BJ (cell line): ENCODE measurements at regions not wholly inside any gene's neighbourhood (a gene's known extent, or its start where the extent isn't known, plus 50 kb on each side); places are given as distances from the start of the nearest gene placed in this dataset.

Experiments used
- CTCF ChIA-PET: fragments of 350-600 bp; formaldehyde crosslinking; extraction: SDS; loops from one replicate; lab custom pipeline; 2021; ENCODE audit warnings: antibody characterized with exemption, inconsistent platforms; lab: Yijun Ruan, JAX
- POLR2A ChIA-PET: fragments of 300-600 bp; sonication (Branson Sonifier 250); formaldehyde crosslinking; extraction: SDS; loops from one replicate; lab custom pipeline; 2021; ENCODE audit warnings: antibody characterized with exemption; lab: Charles Lee
- DNase-seq: peaks from one replicate; pipeline ENCODE4 v3.0.0-alpha.2; 2011; ENCODE audit warnings: low read depth
- H3K27me3 ChIP-seq: 2 replicates; pipeline ENCODE4 v1.6.0; 2011; ENCODE audit warnings: low read length; ENCODE audit not compliant: control insufficient read depth, insufficient read depth
- H3K36me3 ChIP-seq: 2 replicates; pipeline ENCODE4 v1.5.1; 2011; ENCODE audit warnings: low read length; ENCODE audit not compliant: control insufficient read depth, insufficient read depth
- H3K4me3 ChIP-seq: 2 replicates; pipeline ENCODE4 v1.5.1; 2011; ENCODE audit warnings: low read depth, mild to moderate bottlenecking, control low read depth, low read length
- CTCF ChIP-seq: IDR thresholded peaks from 2 replicates; pipeline ENCODE4 v1.5.1; 2011; ENCODE audit warnings: low read depth, mild to moderate bottlenecking, control low read depth, inconsistent platforms, low read length, moderate library complexity; ENCODE audit not compliant: insufficient read depth

- POLR2A ChIA-PET, result no interaction called here
- no peak for TF ChIP-seq CTCF
- CTCF ChIA-PET, result no interaction called here
Observed at GRCh38 chr15:96390986-96391385, 60.5 kb downstream of the NR2F2 start.

GRCh38 chr15:96392380-96393208, 62.1 kb downstream of the NR2F2 start:
- TF ChIP-seq CTCF, result no peak
- Histone ChIP-seq H3K4me3 (no peak overlapping the region), H3K27me3 (no peaks in the 10 kb centered on the region), H3K36me3 (no peaks in the 10 kb centered on the region)
- DNase-seq, result no peak
- ChIA-PET CTCF (interaction anchor here (0.6 to 0.7 kb wide), 2 partner anchors 168 to 345 kb away, joined by 3 read pairs; no protein-coding TSS in a partner anchor), POLR2A (no interaction called here)

More at GRCh38 chr15:96390986-96391385, 60.5 kb downstream of the NR2F2 start:
- no peak overlapping the region for H3K4me3 ChIP-seq
- DNase-seq, result no peak
- no peaks in the 10 kb centered on the region for H3K36me3 ChIP-seq
- H3K27me3 ChIP-seq, result no peaks in the 10 kb centered on the region

GRCh38 chr15:96393209-96393513, 62.7 kb downstream of the NR2F2 start:
- no peak for DNase-seq
- Histone ChIP-seq H3K36me3 (no peaks in the 10 kb centered on the region), H3K4me3 (no peak overlapping the region), H3K27me3 (no peaks in the 10 kb centered on the region)
- ChIA-PET POLR2A (no interaction called here), CTCF (interaction anchor here (0.6 to 0.7 kb wide), 2 partner anchors 167 to 345 kb away, joined by 3 read pairs; no protein-coding TSS in a partner anchor)
- no peak for TF ChIP-seq CTCF

- H3K36me3 ChIP-seq, result no peaks in the 10 kb centered on the region
- TF ChIP-seq CTCF, result no peak
- no peak overlapping the region for H3K4me3 ChIP-seq
- POLR2A ChIA-PET, result interaction anchor here (0.6 kb wide), 1 partner anchor 28 kb away, joined by 3 read pairs; no protein-coding TSS in a partner anchor
- no peaks in the 10 kb centered on the region for H3K27me3 ChIP-seq
- no peak for DNase-seq
- CTCF ChIA-PET, result no interaction called here
Observed at GRCh38 chr15:96395687-96396086, 65.2 kb downstream of the NR2F2 start.

GRCh38 chr15:96398776-96399175, 68.3 kb downstream of the NR2F2 start:
- no peak for TF ChIP-seq CTCF
- ChIA-PET POLR2A (no interaction called here), CTCF (interaction anchor here (0.6 kb wide), 1 partner anchor 1233 kb away, joined by 3 read pairs; no protein-coding TSS in a partner anchor)
- no peaks in the 10 kb centered on the region for H3K36me3 ChIP-seq
- H3K4me3 ChIP-seq, result no peak overlapping the region
- H3K27me3 ChIP-seq, result no peaks in the 10 kb centered on the region; the same call in 1 of the 2 replicates
- DNase-seq, result no peak
